ENCODE measurements at regions not wholly inside any gene's neighbourhood (a gene's known extent, or its start where the extent isn't known, plus 50 kb on each side); places are given as distances from the start of the nearest gene placed in this dataset.

- Mint-ChIP-seq H3K9me3 (peaks cover 12% of the 10 kb centered on the region), H3K27ac (no peak overlapping the region), H3K4me1 (peaks cover 2% of the 10 kb centered on the region), H3K36me3 (no peaks in the 10 kb centered on the region), H3K4me3 (no peak overlapping the region), H3K27me3 (ENCODE audit: low read depth) (peaks cover 21% of the 10 kb centered on the region)
- DNase-seq (ENCODE audit: low spot score in 2 of 2, unreplicated experiment in 2 of 2) = no peak
- TF ChIP-seq, protein P1, sequence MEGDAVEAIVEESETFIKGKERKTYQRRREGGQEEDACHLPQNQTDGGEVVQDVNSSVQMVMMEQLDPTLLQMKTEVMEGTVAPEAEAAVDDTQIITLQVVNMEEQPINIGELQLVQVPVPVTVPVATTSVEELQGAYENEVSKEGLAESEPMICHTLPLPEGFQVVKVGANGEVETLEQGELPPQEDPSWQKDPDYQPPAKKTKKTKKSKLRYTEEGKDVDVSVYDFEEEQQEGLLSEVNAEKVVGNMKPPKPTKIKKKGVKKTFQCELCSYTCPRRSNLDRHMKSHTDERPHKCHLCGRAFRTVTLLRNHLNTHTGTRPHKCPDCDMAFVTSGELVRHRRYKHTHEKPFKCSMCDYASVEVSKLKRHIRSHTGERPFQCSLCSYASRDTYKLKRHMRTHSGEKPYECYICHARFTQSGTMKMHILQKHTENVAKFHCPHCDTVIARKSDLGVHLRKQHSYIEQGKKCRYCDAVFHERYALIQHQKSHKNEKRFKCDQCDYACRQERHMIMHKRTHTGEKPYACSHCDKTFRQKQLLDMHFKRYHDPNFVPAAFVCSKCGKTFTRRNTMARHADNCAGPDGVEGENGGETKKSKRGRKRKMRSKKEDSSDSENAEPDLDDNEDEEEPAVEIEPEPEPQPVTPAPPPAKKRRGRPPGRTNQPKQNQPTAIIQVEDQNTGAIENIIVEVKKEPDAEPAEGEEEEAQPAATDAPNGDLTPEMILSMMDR (IDR thresholded peaks at IDR 0.05; ENCODE audit: unreplicated experiment) = no peak
These were observed 69.3 kb upstream of the CCDC160 start for GRCh38 chrX:134167591-134168203.

- TF ChIP-seq, protein P1 (IDR thresholded peaks at IDR 0.05; ENCODE audit: unreplicated experiment) = no peak
- Mint-ChIP-seq H3K9me3 (peaks cover 7% of the 10 kb centered on the region), H3K27me3 (ENCODE audit: low read depth) (peaks cover 51% of the 10 kb centered on the region), H3K27ac (no peak overlapping the region), H3K4me3 (peak overlapping the region; percentile 80), H3K4me1 (peaks cover 14% of the 10 kb centered on the region), H3K36me3 (no peaks in the 10 kb centered on the region)
- no peak for DNase-seq (ENCODE audit: low spot score in 2 of 2, unreplicated experiment in 2 of 2)
These were observed 65.1 kb upstream of the CCDC160 start for GRCh38 chrX:134171661-134172587.

DNA sequence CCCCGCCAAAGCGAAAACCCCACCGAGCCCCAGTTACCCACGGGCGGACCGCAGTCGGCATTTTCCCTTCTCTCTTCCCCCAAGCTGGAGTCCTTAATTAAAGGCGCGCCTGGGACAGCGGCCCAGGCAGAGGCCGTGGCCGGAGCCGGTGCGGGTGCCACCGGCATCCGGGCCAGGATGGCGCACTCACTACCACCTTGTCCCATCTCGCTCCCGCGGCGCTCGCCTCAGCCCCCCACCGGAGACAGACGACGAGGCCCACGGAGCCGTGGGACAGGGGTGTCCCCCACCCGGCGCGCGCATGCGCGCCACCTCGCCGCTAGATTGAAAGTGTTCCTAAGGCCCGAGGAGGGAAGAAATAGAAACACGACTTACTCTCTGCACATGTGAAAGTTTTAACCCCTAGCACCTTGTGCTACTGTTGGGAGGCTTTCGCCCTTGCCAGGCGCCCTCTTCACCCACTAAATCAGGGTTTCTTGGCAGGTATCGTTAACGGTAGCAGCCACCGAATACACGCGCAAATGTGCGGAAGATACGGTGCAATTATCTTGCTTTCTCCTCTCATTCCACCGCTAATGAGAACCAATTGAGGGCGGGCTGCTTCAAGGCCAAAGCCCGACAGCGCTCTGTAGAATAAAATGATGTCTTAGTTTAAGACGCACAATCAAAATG is 64.3 kb upstream of the CCDC160 start:
- H3K27ac Mint-ChIP-seq = no peak overlapping the region
- peak in 1 of 2 experiments; percentile 41 for DNase-seq (ENCODE audit: low spot score in 2 of 2, unreplicated experiment in 2 of 2)
- H3K27me3 Mint-ChIP-seq (ENCODE audit: low read depth) = peaks cover 53% of the 10 kb centered on the region
- H3K4me3 Mint-ChIP-seq = peak overlapping the region; percentile 80
- peaks cover 7% of the 10 kb centered on the region for H3K9me3 Mint-ChIP-seq
- TF ChIP-seq, protein P1 (IDR thresholded peaks at IDR 0.05; ENCODE audit: unreplicated experiment) = no peak
- H3K4me1 Mint-ChIP-seq = peaks cover 14% of the 10 kb centered on the region
- no peaks in the 10 kb centered on the region for H3K36me3 Mint-ChIP-seq

DNA sequence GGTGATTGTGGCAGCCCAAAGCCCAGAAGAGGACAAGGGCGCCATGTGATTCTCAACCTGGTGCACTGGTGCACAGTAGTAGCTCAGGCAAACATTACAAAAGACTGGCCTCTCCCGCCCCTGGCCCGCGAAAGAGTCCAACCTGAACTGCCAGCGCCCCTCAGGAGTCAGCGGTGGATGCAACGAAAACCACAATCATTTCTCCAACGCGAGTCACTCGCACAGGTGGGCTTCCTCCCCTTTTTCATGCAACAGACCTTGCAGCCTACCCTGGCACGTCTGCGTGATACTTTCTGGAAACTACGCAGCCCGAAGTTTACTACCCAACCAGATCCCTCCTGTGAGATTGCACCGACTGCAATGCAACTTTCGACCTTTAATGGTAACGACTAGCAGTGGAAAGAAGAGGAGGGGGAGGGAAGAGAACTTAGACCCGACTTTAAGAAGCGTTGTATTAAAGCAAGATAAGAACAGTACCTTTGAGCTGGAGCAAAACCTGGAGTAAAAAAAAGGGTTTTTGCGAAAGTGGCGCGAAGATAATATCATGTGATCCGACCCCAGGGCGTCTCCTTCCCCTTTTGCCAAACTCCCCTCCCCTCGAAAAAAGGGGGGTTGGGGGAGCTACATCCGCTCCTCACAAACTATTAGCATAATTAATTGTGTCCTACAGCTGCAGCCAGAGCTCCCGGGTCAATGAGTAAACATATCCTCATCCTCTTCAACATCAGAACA is 63.3 kb upstream of the CCDC160 start:
- Mint-ChIP-seq H3K4me3 (peak overlapping the region; percentile 80), H3K27me3 (ENCODE audit: low read depth) (peaks cover 53% of the 10 kb centered on the region), H3K27ac (no peak overlapping the region), H3K4me1 (peaks cover 14% of the 10 kb centered on the region), H3K36me3 (no peaks in the 10 kb centered on the region), H3K9me3 (peaks cover 7% of the 10 kb centered on the region)
- no peak for DNase-seq (ENCODE audit: low spot score in 2 of 2, unreplicated experiment in 2 of 2)
- TF ChIP-seq, protein P1 (IDR thresholded peaks at IDR 0.05; ENCODE audit: unreplicated experiment) = no peak

- Mint-ChIP-seq H3K27ac (no peak overlapping the region), H3K4me1 (peaks cover 14% of the 10 kb centered on the region), H3K4me3 (peak overlapping the region; percentile 80), H3K36me3 (no peaks in the 10 kb centered on the region), H3K27me3 (ENCODE audit: low read depth) (peaks cover 54% of the 10 kb centered on the region), H3K9me3 (peaks cover 7% of the 10 kb centered on the region)
- no peak for DNase-seq (ENCODE audit: low spot score in 2 of 2, unreplicated experiment in 2 of 2)
- TF ChIP-seq, protein P1 (IDR thresholded peaks at IDR 0.05; ENCODE audit: unreplicated experiment) = no peak
These were observed 62.7 kb upstream of the CCDC160 start for GRCh38 chrX:134174273-134174660.

Measured in mesothelial cell of epicardium (in vitro differentiated cells).